Mammary epithelial cell (primary cell): ENCODE measurements at regions not wholly inside any gene's neighbourhood (a gene's known extent, or its start where the extent isn't known, plus 50 kb on each side); places are given as distances from the start of the nearest gene placed in this dataset.

Experiments
- CTCF ChIP-seq, 2 donors: IDR thresholded peaks in 1 of 2; conservative IDR thresholded peaks in 1 of 2; 2 replicates each; pipeline ENCODE4 v1.5.1; 2011 to 2012; ENCODE audit warnings: inconsistent platforms in 2 of 2, low read length in 2 of 2, mild to moderate bottlenecking in 2 of 2, control low read depth in 1 of 2, low read depth in 1 of 2; ENCODE audit not compliant: insufficient read depth in 1 of 2; ENCODE audit errors: extremely low read depth in 1 of 2
- EZH2 ChIP-seq: IDR thresholded peaks from 2 replicates; pipeline ENCODE4 v1.6.1; 2012; ENCODE audit warnings: low read length, inconsistent platforms, borderline replicate concordance

GRCh38 chr6:20006037-20006436 is 168.9 kb downstream of the ID4 start:
- no peak for TF ChIP-seq CTCF (conservative IDR thresholded peaks at IDR 0.05 in 1 of 2, IDR thresholded peaks at IDR 0.05 in 1 of 2; ENCODE audit: extremely low read depth in 1 of 2, insufficient read depth in 1 of 2, low read depth in 1 of 2, low read length in 2 of 2)
- TF ChIP-seq EZH2: no peak
